HEK293T (cell line): ENCODE measurements at regions not wholly inside any gene's neighbourhood (a gene's known extent, or its start where the extent isn't known, plus 50 kb on each side); places are given as distances from the start of the nearest gene placed in this dataset.
"Not testable (repeated sequence)": the region's sequence is repeated elsewhere in the genome, so short reads cannot be mapped to it uniquely, and the experiment has no call there.

Experiments used
- CTCF ChIA-PET: fragments of 350-600 bp; formaldehyde crosslinking; extraction: SDS; loops from one replicate; lab custom pipeline; 2021; ENCODE audit warnings: antibody characterized with exemption, inconsistent platforms; lab: Yijun Ruan, JAX
- POLR2A ChIA-PET: fragments of 350-600 bp; formaldehyde crosslinking; extraction: SDS; loops from one replicate; lab custom pipeline; 2020; ENCODE audit warnings: antibody characterized with exemption, inconsistent platforms; lab: Yijun Ruan, JAX
- DNase-seq: peaks from one replicate; pipeline ENCODE4 v3.0.0; 2012; ENCODE audit warnings: mixed read lengths; ENCODE audit errors: extremely low spot score
- ARNT ChIP-seq: fragments of 450-650 bp; IDR thresholded peaks from 2 replicates; pipeline ENCODE4 v1.6.1; 2017; ENCODE audit warnings: mild to moderate bottlenecking
- BHLHE40 ChIP-seq: fragments of 450-650 bp; IDR thresholded peaks from 2 replicates; pipeline ENCODE4 v1.6.1; 2016; ENCODE audit warnings: mild to moderate bottlenecking, moderate library complexity, borderline replicate concordance
- ELF4 ChIP-seq: fragments of 450-650 bp; IDR thresholded peaks from 2 replicates; pipeline ENCODE4 v1.6.1; 2017; ENCODE audit warnings: antibody characterized with exemption
- FOXA1 ChIP-seq: fragments of 450-650 bp; IDR thresholded peaks from 2 replicates; pipeline ENCODE4 v1.6.1; 2016; ENCODE audit warnings: mild to moderate bottlenecking
- FOXK2 ChIP-seq: fragments of 450-650 bp; IDR thresholded peaks from 2 replicates; pipeline ENCODE4 v1.6.1; 2016; ENCODE audit warnings: mild to moderate bottlenecking
- FOXM1 ChIP-seq: fragments of 450-650 bp; IDR thresholded peaks from 2 replicates; pipeline ENCODE4 v1.6.1; 2017; ENCODE audit warnings: mild to moderate bottlenecking, borderline replicate concordance
- HDGF ChIP-seq: fragments of 450-650 bp; IDR thresholded peaks from 2 replicates; pipeline ENCODE4 v1.6.1; 2017; ENCODE audit warnings: antibody characterized with exemption, borderline replicate concordance
- L3MBTL2 ChIP-seq: fragments of 450-650 bp; conservative IDR thresholded peaks from 2 replicates; pipeline ENCODE4 v1.6.1; 2016; ENCODE audit warnings: mild to moderate bottlenecking
- LEF1 ChIP-seq: fragments of 450-650 bp; IDR thresholded peaks from 2 replicates; pipeline ENCODE4 v1.6.1; 2017; ENCODE audit warnings: mild to moderate bottlenecking, borderline replicate concordance
- NFRKB ChIP-seq: fragments of 450-650 bp; IDR thresholded peaks from 2 replicates; pipeline ENCODE4 v1.6.1; 2016; ENCODE audit warnings: mild to moderate bottlenecking, moderate library complexity
- SP1 ChIP-seq: fragments of 450-650 bp; IDR thresholded peaks from 2 replicates; pipeline ENCODE4 v1.6.1; 2017
- SUZ12 ChIP-seq: fragments of 450-650 bp; IDR thresholded peaks from 2 replicates; pipeline ENCODE4 v1.6.1; 2016; ENCODE audit warnings: mild to moderate bottlenecking
- TARDBP ChIP-seq: fragments of 450-650 bp; IDR thresholded peaks from 2 replicates; pipeline ENCODE4 v1.6.1; 2016
- ZNF384 ChIP-seq: fragments of 450-650 bp; IDR thresholded peaks from 2 replicates; pipeline ENCODE4 v1.6.1; 2016
- TF ChIP-seq, protein P1 (sequence below): fragments of 450-650 bp; IDR thresholded peaks from 2 replicates; pipeline ENCODE4 v1.6.1; 2016

DNA sequence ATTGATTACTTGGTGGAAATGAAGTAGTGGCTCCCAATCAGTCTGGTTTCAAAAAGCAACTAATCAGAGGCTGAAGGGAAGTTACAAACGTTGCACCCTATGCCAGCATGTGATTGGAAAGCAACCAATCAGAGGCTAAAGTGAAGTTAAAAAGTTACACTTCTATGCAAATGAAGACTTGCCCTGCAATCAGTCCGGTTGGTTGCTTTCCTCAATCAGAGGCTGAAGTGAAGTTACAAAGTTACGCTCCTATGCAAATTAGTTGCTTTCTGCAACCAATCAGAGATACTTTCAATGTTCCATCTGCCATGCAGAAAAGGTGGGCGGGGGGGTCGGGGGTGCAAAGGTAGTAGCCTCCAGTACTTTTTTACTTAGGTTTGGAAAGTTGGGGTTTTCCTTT is 1077.1 kb downstream of the TYW1 start:
- CTCF ChIA-PET = no interaction called here
- DNase-seq = no peak
- TF ChIP-seq ELF4 = no peak
- TF ChIP-seq FOXA1 = no peak
- no peak for TF ChIP-seq ZNF384
- TF ChIP-seq, protein P1, sequence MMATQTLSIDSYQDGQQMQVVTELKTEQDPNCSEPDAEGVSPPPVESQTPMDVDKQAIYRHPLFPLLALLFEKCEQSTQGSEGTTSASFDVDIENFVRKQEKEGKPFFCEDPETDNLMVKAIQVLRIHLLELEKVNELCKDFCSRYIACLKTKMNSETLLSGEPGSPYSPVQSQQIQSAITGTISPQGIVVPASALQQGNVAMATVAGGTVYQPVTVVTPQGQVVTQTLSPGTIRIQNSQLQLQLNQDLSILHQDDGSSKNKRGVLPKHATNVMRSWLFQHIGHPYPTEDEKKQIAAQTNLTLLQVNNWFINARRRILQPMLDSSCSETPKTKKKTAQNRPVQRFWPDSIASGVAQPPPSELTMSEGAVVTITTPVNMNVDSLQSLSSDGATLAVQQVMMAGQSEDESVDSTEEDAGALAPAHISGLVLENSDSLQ = no peak
- TF ChIP-seq TARDBP = no peak
- TF ChIP-seq FOXM1 = no peak
- no peak for TF ChIP-seq SP1
- TF ChIP-seq LEF1 = no peak
- no peak for TF ChIP-seq L3MBTL2
- TF ChIP-seq SUZ12 = no peak
- POLR2A ChIA-PET = no interaction called here

DNA sequence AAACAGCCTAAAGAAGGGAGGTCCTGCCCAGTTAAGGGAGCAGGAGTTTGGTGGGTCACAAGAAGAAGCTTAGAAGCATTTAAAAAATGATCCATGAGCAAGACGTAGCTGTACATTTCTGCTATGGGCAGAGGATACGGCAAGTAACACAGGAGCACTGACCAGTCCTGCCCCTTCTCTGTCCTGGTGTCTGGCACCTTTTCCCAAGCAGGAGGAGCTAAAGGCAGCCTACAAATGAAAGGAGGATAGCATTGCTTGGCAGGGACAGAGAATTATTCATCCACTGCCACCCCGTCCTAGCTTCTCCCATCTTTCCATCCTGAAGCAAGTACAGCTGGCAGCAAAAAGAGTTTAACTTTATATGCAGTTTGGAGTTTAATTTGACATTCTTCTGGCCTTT is 1077.6 kb downstream of the TYW1 start:
- TF ChIP-seq, protein P1 = no peak
- TF ChIP-seq ARNT (no peak), TARDBP (no peak), ELF4 (no peak), BHLHE40 (no peak), NFRKB (no peak)
- ChIA-PET POLR2A (no interaction called here), CTCF (no interaction called here)
- no peak for DNase-seq

DNA sequence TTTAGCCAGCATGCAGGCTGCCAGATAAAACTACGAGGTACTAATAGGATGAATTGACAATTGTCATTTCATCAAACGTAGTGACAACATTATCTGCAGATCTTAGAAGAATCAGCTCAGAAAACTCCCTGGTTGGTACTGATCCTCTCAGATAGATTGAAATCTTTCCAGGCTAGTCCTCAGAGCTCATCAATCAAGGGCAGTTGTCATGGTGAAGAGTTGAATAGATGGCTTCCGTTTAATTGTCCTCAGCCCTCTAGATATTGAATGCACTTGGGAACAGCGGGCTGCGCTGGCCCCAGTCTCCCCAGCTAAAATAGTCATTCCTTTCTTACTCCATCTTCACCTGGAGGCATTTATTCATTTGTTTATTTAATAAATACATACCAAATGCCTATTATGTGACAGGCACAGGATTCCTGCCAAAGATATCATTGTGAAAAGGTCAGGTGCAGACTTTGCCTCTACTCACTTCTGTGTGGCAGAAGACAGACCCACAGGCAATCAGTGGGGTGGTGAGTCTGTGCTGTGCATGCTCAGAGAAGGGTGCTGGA is 1081.6 kb downstream of the TYW1 start:
- TF ChIP-seq LEF1 (no peak), BHLHE40 (no peak)
- ChIA-PET POLR2A (no interaction called here), CTCF (no interaction called here)
- no peak for DNase-seq

DNA sequence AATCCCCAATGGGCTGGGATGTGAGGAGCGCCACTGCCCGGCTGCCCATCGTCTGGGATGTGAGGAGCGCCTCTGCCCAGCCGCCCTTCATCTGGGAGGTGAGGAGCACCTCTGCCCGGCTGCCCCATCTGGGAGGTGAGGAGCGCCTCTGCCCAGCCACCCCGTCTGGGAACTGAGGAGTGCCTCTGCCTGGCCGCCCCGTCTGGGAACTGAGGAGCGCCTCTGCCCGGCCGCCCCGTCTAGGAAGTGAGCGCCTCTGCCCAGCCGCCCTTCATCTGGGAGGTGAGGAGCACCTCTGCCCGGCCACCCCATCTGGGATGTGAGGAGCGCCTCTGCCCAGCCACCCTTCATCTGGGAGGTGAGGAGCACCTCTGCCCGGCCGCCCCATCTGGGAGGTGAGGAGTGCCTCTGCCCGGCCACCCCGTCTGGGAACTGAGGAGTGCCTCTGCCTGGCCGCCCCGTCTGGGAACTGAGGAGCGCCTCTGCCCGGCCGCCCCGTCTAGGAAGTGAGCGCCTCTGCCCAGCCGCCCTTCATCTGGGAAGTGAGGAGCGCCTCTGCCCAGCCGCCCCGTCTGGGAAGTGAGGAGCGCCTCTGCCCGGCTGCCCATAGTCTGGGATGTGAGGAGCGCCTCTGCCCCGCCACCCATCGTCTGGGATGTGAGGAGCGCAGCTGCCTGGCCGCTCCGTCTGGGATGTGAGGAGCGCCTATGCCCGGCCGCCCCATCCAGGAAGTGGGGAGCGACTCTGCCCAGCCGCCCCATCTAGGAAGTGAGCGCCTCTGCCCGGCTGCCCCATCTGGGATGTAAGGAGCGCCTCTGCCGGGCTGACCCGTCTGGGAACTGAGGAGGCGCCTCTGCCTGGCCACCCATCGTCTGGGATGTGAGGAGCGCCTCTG is 1085.7 kb downstream of the TYW1 start:
- DNase-seq, CTCF ChIA-PET, POLR2A ChIA-PET: not testable (repeated sequence)

DNA sequence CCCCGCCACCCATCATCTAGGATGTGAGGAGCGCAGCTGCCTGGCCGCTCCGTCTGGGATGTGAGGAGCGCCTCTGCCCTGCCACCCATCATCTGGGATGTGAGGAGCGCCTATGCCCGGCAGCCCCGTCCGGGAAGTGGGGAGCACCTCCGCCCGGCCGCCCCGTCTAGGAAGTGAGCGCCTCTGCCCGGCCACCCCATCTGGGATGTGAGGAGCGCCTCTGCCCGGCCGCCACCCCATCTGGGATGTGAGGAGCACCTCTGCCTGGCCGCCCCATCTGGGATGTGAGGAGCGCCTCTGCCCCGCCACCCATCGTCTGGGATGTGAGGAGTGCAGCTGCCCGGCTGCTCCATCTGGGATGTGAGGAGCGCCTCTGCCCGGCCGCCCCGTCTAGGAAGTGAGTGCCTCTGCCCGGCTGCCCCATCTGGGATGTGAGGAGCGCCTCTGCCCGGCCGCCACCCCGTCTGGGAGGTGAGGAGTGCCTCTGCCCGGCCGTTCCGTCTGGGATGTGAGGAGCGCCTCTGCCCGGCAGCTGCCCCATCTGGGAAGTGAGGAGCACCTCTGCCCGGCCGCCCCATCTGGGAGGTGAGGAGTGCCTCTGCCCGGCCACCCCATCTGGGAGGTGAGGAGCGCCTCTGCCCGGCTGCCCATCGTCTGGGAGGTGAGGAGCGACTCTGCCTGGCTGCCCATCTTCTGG is 1086.5 kb downstream of the TYW1 start:
- POLR2A ChIA-PET, DNase-seq, CTCF ChIA-PET: not testable (repeated sequence)

DNA sequence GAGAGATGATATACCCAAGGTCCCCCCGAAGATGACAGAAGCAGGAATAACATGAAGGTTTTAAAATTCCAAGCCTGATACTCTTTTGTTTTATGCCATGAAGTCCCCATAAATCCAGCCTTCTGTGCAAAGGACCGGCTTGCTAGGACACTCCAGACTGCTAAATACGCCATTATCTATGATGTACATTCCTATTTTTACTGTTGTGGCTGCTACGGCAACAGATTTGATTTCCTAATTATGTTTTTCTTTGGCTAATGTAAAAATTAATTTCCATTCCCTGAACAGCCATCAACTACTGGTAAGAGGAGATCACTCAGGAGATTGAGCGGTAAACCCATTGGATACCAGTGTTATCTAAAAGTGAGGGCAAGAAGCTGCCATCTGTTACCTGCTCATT is 1090.8 kb downstream of the TYW1 start:
- CTCF ChIA-PET = no interaction called here
- TF ChIP-seq FOXK2 (no peak), NFRKB (no peak), L3MBTL2 (no peak), HDGF (no peak), SUZ12 (no peak), FOXA1 (no peak), BHLHE40 (no peak), ELF4 (no peak), ZNF384 (no peak)
- POLR2A ChIA-PET = no interaction called here
- DNase-seq = no peak

DNA sequence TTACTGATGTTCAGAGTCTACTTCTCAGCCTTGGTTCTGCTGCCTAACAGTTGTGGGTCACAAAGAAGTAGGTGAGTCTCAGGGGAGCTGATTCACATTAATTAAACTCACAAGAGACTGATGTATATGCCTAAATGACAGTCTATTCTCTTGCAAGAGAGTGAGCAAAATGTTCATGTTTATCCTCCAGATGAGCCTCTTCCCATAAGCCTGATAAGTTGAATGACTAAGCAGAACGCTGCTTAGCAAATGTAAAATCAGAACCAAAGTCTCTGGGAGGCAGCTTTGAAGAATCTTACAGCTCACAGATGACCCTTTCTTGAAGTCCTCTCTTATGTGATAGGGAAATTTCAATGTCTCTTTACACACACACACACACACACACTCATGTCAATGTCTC is 1092.2 kb downstream of the TYW1 start:
- TF ChIP-seq FOXK2 (no peak), NFRKB (no peak), SUZ12 (no peak), ZNF384 (no peak), FOXA1 (no peak)
- ChIA-PET POLR2A (no interaction called here), CTCF (no interaction called here)
- DNase-seq = no peak

DNA sequence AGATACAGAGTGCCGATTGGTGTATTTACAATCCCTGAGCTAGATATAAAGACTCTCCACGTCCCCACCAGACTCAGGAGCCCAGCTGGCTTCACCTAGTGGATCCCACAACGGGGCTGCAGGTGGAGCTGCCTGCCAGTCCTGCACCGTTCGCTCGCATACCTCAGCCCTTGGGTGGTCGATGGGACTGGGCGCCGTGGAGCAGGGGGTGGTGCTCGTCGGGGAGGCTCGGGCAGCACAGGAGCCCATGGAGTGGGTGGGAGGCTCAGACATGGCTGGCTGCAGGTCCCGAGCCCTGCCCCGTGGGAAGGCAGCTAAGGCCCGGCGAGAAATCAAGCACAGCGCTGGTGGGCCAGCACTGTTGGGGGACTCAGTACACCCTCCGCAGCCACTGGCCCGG is 1093.6 kb downstream of the TYW1 start:
- DNase-seq, CTCF ChIA-PET, POLR2A ChIA-PET: not testable (repeated sequence)
